Panc1 (cell line): ENCODE measurements at regions not wholly inside any gene's neighbourhood (a gene's known extent, or its start where the extent isn't known, plus 50 kb on each side); places are given as distances from the start of the nearest gene placed in this dataset.

Source experiments
- CTCF ChIP-seq: fragments of 450-650 bp; IDR thresholded peaks from 2 replicates; pipeline ENCODE4 v1.5.1; 2017; ENCODE audit warnings: mild to moderate bottlenecking
- POLR2AphosphoS5 ChIP-seq: IDR thresholded peaks from 2 replicates; pipeline ENCODE4 v1.6.1; 2012; ENCODE audit warnings: mild to moderate bottlenecking, low read depth, low read length, moderate library complexity
- TF ChIP-seq, protein P1 (sequence below), 2 experiments: IDR thresholded peaks; 2 replicates each; pipeline ENCODE4 v1.6.1; 2011 to 2012; ENCODE audit warnings: low read depth in 2 of 2, control low read depth in 1 of 2, low read length in 1 of 2, mild to moderate bottlenecking in 1 of 2, moderate library complexity in 1 of 2; ENCODE audit not compliant: insufficient read depth in 1 of 2

- TF ChIP-seq CTCF (no peak), POLR2AphosphoS5 (no peak)
- TF ChIP-seq, protein P1, sequence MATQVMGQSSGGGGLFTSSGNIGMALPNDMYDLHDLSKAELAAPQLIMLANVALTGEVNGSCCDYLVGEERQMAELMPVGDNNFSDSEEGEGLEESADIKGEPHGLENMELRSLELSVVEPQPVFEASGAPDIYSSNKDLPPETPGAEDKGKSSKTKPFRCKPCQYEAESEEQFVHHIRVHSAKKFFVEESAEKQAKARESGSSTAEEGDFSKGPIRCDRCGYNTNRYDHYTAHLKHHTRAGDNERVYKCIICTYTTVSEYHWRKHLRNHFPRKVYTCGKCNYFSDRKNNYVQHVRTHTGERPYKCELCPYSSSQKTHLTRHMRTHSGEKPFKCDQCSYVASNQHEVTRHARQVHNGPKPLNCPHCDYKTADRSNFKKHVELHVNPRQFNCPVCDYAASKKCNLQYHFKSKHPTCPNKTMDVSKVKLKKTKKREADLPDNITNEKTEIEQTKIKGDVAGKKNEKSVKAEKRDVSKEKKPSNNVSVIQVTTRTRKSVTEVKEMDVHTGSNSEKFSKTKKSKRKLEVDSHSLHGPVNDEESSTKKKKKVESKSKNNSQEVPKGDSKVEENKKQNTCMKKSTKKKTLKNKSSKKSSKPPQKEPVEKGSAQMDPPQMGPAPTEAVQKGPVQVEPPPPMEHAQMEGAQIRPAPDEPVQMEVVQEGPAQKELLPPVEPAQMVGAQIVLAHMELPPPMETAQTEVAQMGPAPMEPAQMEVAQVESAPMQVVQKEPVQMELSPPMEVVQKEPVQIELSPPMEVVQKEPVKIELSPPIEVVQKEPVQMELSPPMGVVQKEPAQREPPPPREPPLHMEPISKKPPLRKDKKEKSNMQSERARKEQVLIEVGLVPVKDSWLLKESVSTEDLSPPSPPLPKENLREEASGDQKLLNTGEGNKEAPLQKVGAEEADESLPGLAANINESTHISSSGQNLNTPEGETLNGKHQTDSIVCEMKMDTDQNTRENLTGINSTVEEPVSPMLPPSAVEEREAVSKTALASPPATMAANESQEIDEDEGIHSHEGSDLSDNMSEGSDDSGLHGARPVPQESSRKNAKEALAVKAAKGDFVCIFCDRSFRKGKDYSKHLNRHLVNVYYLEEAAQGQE (IDR thresholded peaks at IDR 0.05; ENCODE audit: insufficient read depth in 1 of 2, low read depth in 2 of 2, low read length in 1 of 2), result no peak
Observed at GRCh38 chr11:50102916-50103315, 70.2 kb downstream of the OR4C45 start.
